ENCODE measurements at regions not wholly inside any gene's neighbourhood (a gene's known extent, or its start where the extent isn't known, plus 50 kb on each side); places are given as distances from the start of the nearest gene placed in this dataset.

- no peaks in the 10 kb centered on the region for H3K27me3 ChIP-seq (ENCODE audit: control insufficient read depth, extremely low read depth, insufficient read depth, low read length)
- FAIRE-seq, result no peak
- H4K20me1 ChIP-seq (ENCODE audit: control insufficient read depth, extremely low read depth, insufficient read depth, low read length), result no peaks in the 10 kb centered on the region
- no peak for DNase-seq (ENCODE audit: low read depth, low spot score)
- no peak overlapping the region for H2AFZ ChIP-seq (ENCODE audit: control insufficient read depth, low read length)
- no peak overlapping the region for H3K27ac ChIP-seq (ENCODE audit: control insufficient read depth, insufficient read depth, low read length)
- H3K79me2 ChIP-seq (ENCODE audit: control insufficient read depth, insufficient read depth, low read length), result no peaks in the 10 kb centered on the region
- H3K36me3 ChIP-seq (ENCODE audit: control insufficient read depth in 2 of 2, extremely low read depth in 1 of 2, insufficient read depth in 2 of 2, low read length in 2 of 2), result no peaks in the 10 kb centered on the region
- no peaks in the 10 kb centered on the region for H3K9me3 ChIP-seq (ENCODE audit: control insufficient read depth, low read depth, low read length)
- dilution Hi-C loops (cut with MboI; ENCODE audit: extremely low pct_ligation_motif_present, low sequenced_read_pairs), result no loop called here
- H3K4me1 ChIP-seq (ENCODE audit: control insufficient read depth, extremely low read depth, insufficient read depth, low read length), result no peaks in the 10 kb centered on the region
- no peak overlapping the region for H3K4me2 ChIP-seq (ENCODE audit: control insufficient read depth, extremely low read depth, insufficient read depth, low read depth, low read length)
- no peaks in the 10 kb centered on the region for H3K9me1 ChIP-seq (ENCODE audit: control insufficient read depth, extremely low read depth, insufficient read depth, low read length)
- no peak overlapping the region for H3K4me3 ChIP-seq (ENCODE audit: control insufficient read depth in 2 of 3, extremely low read depth in 1 of 3, insufficient read depth in 2 of 3, low read depth in 1 of 3, low read length in 3 of 3)
- H3K9ac ChIP-seq (ENCODE audit: control insufficient read depth, extremely low read depth, insufficient read depth, low read length), result no peak overlapping the region
- TF ChIP-seq EZH2 (IDR thresholded peaks at IDR 0.05; ENCODE audit: low read length), result no peak
- TF ChIP-seq CTCF (optimal IDR thresholded peaks at IDR 0.05 in 1 of 3, IDR thresholded peaks at IDR 0.05 in 1 of 3, conservative IDR thresholded peaks at IDR 0.05 in 1 of 3; ENCODE audit: extremely low read depth in 1 of 3, insufficient read depth in 2 of 3, low read length in 3 of 3), result no peak
Measured at GRCh38 chr16:73387979-73388378, 340.1 kb upstream of the ZFHX3 start.

- Histone ChIP-seq H3K9me3 (ENCODE audit: control insufficient read depth, low read depth, low read length) (no peaks in the 10 kb centered on the region), H3K4me2 (ENCODE audit: control insufficient read depth, extremely low read depth, insufficient read depth, low read depth, low read length) (no peak overlapping the region), H2AFZ (ENCODE audit: control insufficient read depth, low read length) (no peak overlapping the region), H3K4me3 (ENCODE audit: control insufficient read depth in 2 of 3, extremely low read depth in 1 of 3, insufficient read depth in 2 of 3, low read depth in 1 of 3, low read length in 3 of 3) (no peak overlapping the region), H3K4me1 (ENCODE audit: control insufficient read depth, extremely low read depth, insufficient read depth, low read length) (no peaks in the 10 kb centered on the region), H3K27ac (ENCODE audit: control insufficient read depth, insufficient read depth, low read length) (no peak overlapping the region), H3K36me3 (ENCODE audit: control insufficient read depth in 2 of 2, extremely low read depth in 1 of 2, insufficient read depth in 2 of 2, low read length in 2 of 2) (no peaks in the 10 kb centered on the region), H3K79me2 (ENCODE audit: control insufficient read depth, insufficient read depth, low read length) (no peaks in the 10 kb centered on the region), H3K27me3 (ENCODE audit: control insufficient read depth, extremely low read depth, insufficient read depth, low read length) (no peaks in the 10 kb centered on the region), H3K9ac (ENCODE audit: control insufficient read depth, extremely low read depth, insufficient read depth, low read length) (no peak overlapping the region), H4K20me1 (ENCODE audit: control insufficient read depth, extremely low read depth, insufficient read depth, low read length) (no peaks in the 10 kb centered on the region), H3K9me1 (ENCODE audit: control insufficient read depth, extremely low read depth, insufficient read depth, low read length) (no peaks in the 10 kb centered on the region)
- no peak for TF ChIP-seq CTCF (optimal IDR thresholded peaks at IDR 0.05 in 1 of 3, IDR thresholded peaks at IDR 0.05 in 1 of 3, conservative IDR thresholded peaks at IDR 0.05 in 1 of 3; ENCODE audit: extremely low read depth in 1 of 3, insufficient read depth in 2 of 3, low read length in 3 of 3)
- no peak for TF ChIP-seq EZH2 (IDR thresholded peaks at IDR 0.05; ENCODE audit: low read length)
- dilution Hi-C loops (cut with MboI; ENCODE audit: extremely low pct_ligation_motif_present, low sequenced_read_pairs), result no loop called here
- no peak for DNase-seq (ENCODE audit: low read depth, low spot score)
- FAIRE-seq, result no peak
Measured at GRCh38 chr16:73385696-73386095, 337.8 kb upstream of the ZFHX3 start.

Data from keratinocyte (primary cell).